OCI-LY1 (cell line): ENCODE measurements at regions not wholly inside any gene's neighbourhood (a gene's known extent, or its start where the extent isn't known, plus 50 kb on each side); places are given as distances from the start of the nearest gene placed in this dataset.

ENCODE experiments used
- H2AFZ ChIP-seq: fragments of 200-600 bp; sonication (generic), shearing (Covaris generic); 2 replicates; pipeline ENCODE4 v1.6.0; 2014; ENCODE audit warnings: antibody characterized with exemption, mild to moderate bottlenecking, low read length
- H3F3A ChIP-seq: fragments of 200-600 bp; sonication (generic), shearing (Covaris generic); 2 replicates; pipeline ENCODE4 v1.6.0; 2014; ENCODE audit warnings: mild to moderate bottlenecking, antibody characterized with exemption, low read length, moderate library complexity; ENCODE audit not compliant: insufficient read depth
- H3K27ac ChIP-seq: fragments of 200-600 bp; sonication (generic); 2 replicates; pipeline ENCODE4 v1.5.1; 2014; ENCODE audit warnings: low read length, mixed run types, mild to moderate bottlenecking, low read depth; ENCODE audit not compliant: poor library complexity, severe bottlenecking
- H3K27me3 ChIP-seq: fragments of 200-600 bp; sonication (generic); 2 replicates; pipeline ENCODE4 v1.6.0; 2014; ENCODE audit warnings: antibody characterized with exemption, mild to moderate bottlenecking, low read length, moderate library complexity; ENCODE audit not compliant: insufficient read depth
- H3K36me3 ChIP-seq: fragments of 200-600 bp; sonication (generic); 2 replicates; pipeline ENCODE4 v1.6.1; 2014; ENCODE audit warnings: mild to moderate bottlenecking, antibody characterized with exemption, low read length, moderate library complexity, mixed read lengths; ENCODE audit not compliant: insufficient read depth
- H3K4me1 ChIP-seq: fragments of 200-600 bp; sonication (generic); 2 replicates; pipeline ENCODE4 v1.5.1; 2014; ENCODE audit warnings: mild to moderate bottlenecking, low read length, moderate library complexity; ENCODE audit not compliant: insufficient read depth, severe bottlenecking
- H3K4me2 ChIP-seq: fragments of 200-600 bp; sonication (generic), shearing (Covaris generic); 2 replicates; pipeline ENCODE4 v1.6.1; 2014; ENCODE audit warnings: low read length
- H3K4me3 ChIP-seq: fragments of 200-600 bp; sonication (generic); 2 replicates; pipeline ENCODE4 v1.5.1; 2014; ENCODE audit warnings: low read length, low read depth, mild to moderate bottlenecking, mixed read lengths; ENCODE audit not compliant: poor library complexity, severe bottlenecking
- H3K79me2 ChIP-seq: fragments of 200-600 bp; shearing (Covaris generic); 2 replicates; pipeline ENCODE4 v1.6.1; 2016; ENCODE audit warnings: mixed run types, low read length, mixed read lengths; ENCODE audit not compliant: insufficient read depth
- H3K9ac ChIP-seq: fragments of 200-600 bp; sonication (generic), shearing (Covaris generic); 2 replicates; pipeline ENCODE4 v1.6.1; 2014; ENCODE audit warnings: mild to moderate bottlenecking, low read length, mixed read lengths
- H3K9me2 ChIP-seq: fragments of 200-600 bp; sonication (generic), shearing (Covaris generic); 2 replicates; pipeline ENCODE4 v1.6.1; 2014; ENCODE audit warnings: low read depth, mild to moderate bottlenecking, low read length, mixed read lengths
- H3K9me3 ChIP-seq: fragments of 200-600 bp; shearing (Covaris generic); 2 replicates; pipeline ENCODE4 v1.6.1; 2014; ENCODE audit warnings: low read length, mixed read lengths
- H4K20me1 ChIP-seq: fragments of 200-600 bp; sonication (generic), shearing (Covaris generic); 2 replicates; pipeline ENCODE4 v1.6.0; 2016; ENCODE audit warnings: mild to moderate bottlenecking, low read length; ENCODE audit not compliant: insufficient read depth
- EZH2 ChIP-seq: fragments of 200-600 bp; sonication (generic), shearing (Covaris generic); IDR thresholded peaks from 2 replicates; pipeline ENCODE4 v1.8.0; 2017; ENCODE audit warnings: borderline replicate concordance, mixed run types, mild to moderate bottlenecking, antibody characterized with exemption, low read length, moderate library complexity, mixed read lengths
- TF ChIP-seq, protein P1 (sequence below): fragments of 200-600 bp; sonication (generic), shearing (Covaris generic); IDR thresholded peaks from 2 replicates; pipeline ENCODE4 v1.5.1; 2017; ENCODE audit warnings: mild to moderate bottlenecking, antibody characterized with exemption, low read length, moderate library complexity, mixed read lengths

DNA sequence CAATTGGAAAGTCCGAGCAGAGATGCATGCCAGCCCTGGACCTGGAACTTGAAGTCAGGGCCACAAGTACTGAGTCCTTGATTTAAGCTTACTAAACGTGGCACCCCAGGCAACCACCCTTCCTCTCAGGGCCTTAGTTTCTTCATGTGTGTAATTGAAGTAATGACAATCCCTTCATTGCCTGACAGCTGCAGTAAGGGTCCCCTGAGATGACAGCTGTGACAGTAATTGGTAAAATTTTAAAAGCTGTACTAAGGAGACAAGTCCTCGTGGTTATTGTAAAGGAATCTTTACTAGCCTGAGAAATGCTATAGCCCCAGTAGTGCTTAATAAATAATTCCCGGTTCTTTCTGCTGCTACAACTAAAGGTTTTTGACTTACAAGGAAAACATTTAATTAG is 175.1 kb upstream of the RADX start:
- Histone ChIP-seq H3K4me3 (no peak overlapping the region), H3K9me2 (no peaks in the 10 kb centered on the region)
- TF ChIP-seq, protein P1, sequence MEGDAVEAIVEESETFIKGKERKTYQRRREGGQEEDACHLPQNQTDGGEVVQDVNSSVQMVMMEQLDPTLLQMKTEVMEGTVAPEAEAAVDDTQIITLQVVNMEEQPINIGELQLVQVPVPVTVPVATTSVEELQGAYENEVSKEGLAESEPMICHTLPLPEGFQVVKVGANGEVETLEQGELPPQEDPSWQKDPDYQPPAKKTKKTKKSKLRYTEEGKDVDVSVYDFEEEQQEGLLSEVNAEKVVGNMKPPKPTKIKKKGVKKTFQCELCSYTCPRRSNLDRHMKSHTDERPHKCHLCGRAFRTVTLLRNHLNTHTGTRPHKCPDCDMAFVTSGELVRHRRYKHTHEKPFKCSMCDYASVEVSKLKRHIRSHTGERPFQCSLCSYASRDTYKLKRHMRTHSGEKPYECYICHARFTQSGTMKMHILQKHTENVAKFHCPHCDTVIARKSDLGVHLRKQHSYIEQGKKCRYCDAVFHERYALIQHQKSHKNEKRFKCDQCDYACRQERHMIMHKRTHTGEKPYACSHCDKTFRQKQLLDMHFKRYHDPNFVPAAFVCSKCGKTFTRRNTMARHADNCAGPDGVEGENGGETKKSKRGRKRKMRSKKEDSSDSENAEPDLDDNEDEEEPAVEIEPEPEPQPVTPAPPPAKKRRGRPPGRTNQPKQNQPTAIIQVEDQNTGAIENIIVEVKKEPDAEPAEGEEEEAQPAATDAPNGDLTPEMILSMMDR, result no peak
- TF ChIP-seq EZH2, result no peak

DNA sequence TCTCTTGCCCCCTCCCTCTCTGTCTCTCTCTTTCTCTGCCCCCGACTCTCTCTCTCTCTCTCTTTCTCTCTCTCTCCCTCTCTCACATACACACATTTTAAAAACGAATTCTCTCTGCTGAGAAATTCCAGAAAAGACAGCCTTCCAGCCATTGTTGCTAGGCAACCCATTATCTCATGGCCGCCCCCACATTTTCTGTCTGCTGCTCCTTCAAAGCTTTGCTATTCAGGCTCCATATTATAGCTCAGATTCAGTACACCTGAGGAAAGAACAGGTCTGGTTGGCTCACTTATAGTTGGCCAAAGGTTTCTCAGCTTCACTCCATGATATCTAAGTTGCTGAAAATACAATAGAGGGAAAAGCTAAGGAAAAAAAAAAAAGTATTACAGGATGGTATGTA is 174.4 kb upstream of the RADX start:
- Histone ChIP-seq H3K79me2 (no peaks in the 10 kb centered on the region), H3K27me3 (no peaks in the 10 kb centered on the region), H3K4me3 (no peak overlapping the region), H2AFZ (no peak overlapping the region), H3K9ac (no peak overlapping the region), H3K4me1 (no peaks in the 10 kb centered on the region), H3K4me2 (no peak overlapping the region), H4K20me1 (no peaks in the 10 kb centered on the region), H3K9me3 (no peaks in the 10 kb centered on the region), H3F3A (no peaks in the 10 kb centered on the region), H3K9me2 (no peaks in the 10 kb centered on the region), H3K36me3 (no peaks in the 10 kb centered on the region), H3K27ac (no peak overlapping the region)
- no peak for TF ChIP-seq EZH2
- TF ChIP-seq, protein P1, result no peak

More for the DNA sequence above, 175.1 kb upstream of the RADX start:
- H3K9ac ChIP-seq, result no peak overlapping the region
- no peaks in the 10 kb centered on the region for H4K20me1 ChIP-seq
- no peaks in the 10 kb centered on the region for H3K4me1 ChIP-seq
- no peak overlapping the region for H2AFZ ChIP-seq
- no peaks in the 10 kb centered on the region for H3K27me3 ChIP-seq
- H3F3A ChIP-seq, result no peaks in the 10 kb centered on the region
- no peaks in the 10 kb centered on the region for H3K79me2 ChIP-seq
- H3K4me2 ChIP-seq, result no peak overlapping the region
- no peaks in the 10 kb centered on the region for H3K36me3 ChIP-seq
- no peaks in the 10 kb centered on the region for H3K9me3 ChIP-seq
- H3K27ac ChIP-seq, result no peak overlapping the region

DNA sequence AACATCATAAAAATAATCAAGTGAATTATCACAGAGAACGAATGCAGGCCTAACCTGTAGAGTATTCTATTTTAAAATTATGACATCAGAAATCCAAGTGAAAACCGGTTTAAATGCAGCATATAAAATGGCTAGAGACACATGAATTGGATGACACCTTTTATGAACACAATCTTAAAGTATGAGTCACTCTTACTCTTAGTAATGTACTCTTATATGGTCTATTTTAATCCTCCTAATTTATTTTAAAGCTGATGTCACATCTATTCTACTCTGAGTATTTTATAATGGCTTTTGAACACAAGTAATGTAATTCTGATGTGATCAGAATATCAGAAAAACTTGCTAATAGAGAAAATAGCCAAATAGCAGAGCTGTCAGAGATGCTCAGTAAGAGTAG is 161.4 kb upstream of the RADX start:
- no peaks in the 10 kb centered on the region for H3K9me2 ChIP-seq
- no peaks in the 10 kb centered on the region for H3K4me1 ChIP-seq
- no peaks in the 10 kb centered on the region for H3K79me2 ChIP-seq
- H3K27ac ChIP-seq, result no peak overlapping the region
- no peaks in the 10 kb centered on the region for H3K36me3 ChIP-seq
- TF ChIP-seq, protein P1, result no peak
- no peak for TF ChIP-seq EZH2
- no peak overlapping the region for H3K4me3 ChIP-seq
- no peaks in the 10 kb centered on the region for H4K20me1 ChIP-seq
- H2AFZ ChIP-seq, result no peak overlapping the region
- H3K4me2 ChIP-seq, result no peak overlapping the region
- H3K27me3 ChIP-seq, result no peaks in the 10 kb centered on the region
- no peaks in the 10 kb centered on the region for H3K9me3 ChIP-seq
- H3K9ac ChIP-seq, result no peak overlapping the region
- H3F3A ChIP-seq, result no peaks in the 10 kb centered on the region
